ENCODE measurements at regions not wholly inside any gene's neighbourhood (a gene's known extent, or its start where the extent isn't known, plus 50 kb on each side); places are given as distances from the start of the nearest gene placed in this dataset.

- Histone ChIP-seq H3K9me3 (ENCODE audit: insufficient read depth, low read length) (no peaks in the 10 kb centered on the region), H3K27me3 (ENCODE audit: low read depth, low read length) (no peaks in the 10 kb centered on the region), H3K27ac (ENCODE audit: low read length) (no peak overlapping the region), H3K4me1 (ENCODE audit: low read length) (peaks cover 10% of the 10 kb centered on the region), H3K36me3 (replicated peaks; ENCODE audit: low read depth, low read length) (no peaks in the 10 kb centered on the region), H3K9ac (ENCODE audit: low read length) (no peak overlapping the region), H4K20me1 (ENCODE audit: insufficient read depth, low read length) (no peaks in the 10 kb centered on the region), H3K4me3 (ENCODE audit: low read length) (no peak overlapping the region), H3K79me2 (ENCODE audit: low read length) (no peaks in the 10 kb centered on the region), H2AFZ (ENCODE audit: low read depth, low read length) (no peak overlapping the region), H3K4me2 (ENCODE audit: low read length) (no peak overlapping the region)
- TF ChIP-seq CTCF (IDR thresholded peaks at IDR 0.05; ENCODE audit: low read depth, low read length) (no peak), EZH2phosphoT487 (IDR thresholded peaks at IDR 0.05; ENCODE audit: low read depth) (no peak)
Observed at GRCh38 chr16:75780669-75781068, 54.4 kb upstream of the CPHXL start.

- no peak overlapping the region for H3K9ac ChIP-seq (ENCODE audit: low read length)
- H3K36me3 ChIP-seq (replicated peaks; ENCODE audit: low read depth, low read length) = no peaks in the 10 kb centered on the region
- no peaks in the 10 kb centered on the region for H3K79me2 ChIP-seq (ENCODE audit: low read length)
- H4K20me1 ChIP-seq (ENCODE audit: insufficient read depth, low read length) = no peaks in the 10 kb centered on the region
- H3K27me3 ChIP-seq (ENCODE audit: low read depth, low read length) = no peaks in the 10 kb centered on the region
- peaks cover 13% of the 10 kb centered on the region for H3K4me1 ChIP-seq (ENCODE audit: low read length)
- H3K9me3 ChIP-seq (ENCODE audit: insufficient read depth, low read length) = no peaks in the 10 kb centered on the region
- H3K27ac ChIP-seq (ENCODE audit: low read length) = no peak overlapping the region
- no peak overlapping the region for H3K4me3 ChIP-seq (ENCODE audit: low read length)
- TF ChIP-seq EZH2phosphoT487 (IDR thresholded peaks at IDR 0.05; ENCODE audit: low read depth) = no peak
- TF ChIP-seq CTCF (IDR thresholded peaks at IDR 0.05; ENCODE audit: low read depth, low read length) = no peak
- H2AFZ ChIP-seq (ENCODE audit: low read depth, low read length) = peak overlapping the region; percentile 29; the same call in 1 of the 2 replicates
- H3K4me2 ChIP-seq (ENCODE audit: low read length) = peak overlapping the region; percentile 28
Observed at GRCh38 chr16:75781683-75782343, 55.5 kb upstream of the CPHXL start.

GRCh38 chr16:75787440-75787839 is 61.1 kb upstream of the CPHXL start:
- H3K36me3 ChIP-seq (replicated peaks; ENCODE audit: low read depth, low read length) = no peaks in the 10 kb centered on the region
- H3K4me1 ChIP-seq (ENCODE audit: low read length) = peaks cover 29% of the 10 kb centered on the region
- H3K9ac ChIP-seq (ENCODE audit: low read length) = 0 out of 2 replicates have a peak overlapping the region, but pooled peaks have one; percentile 5
- no peaks in the 10 kb centered on the region for H4K20me1 ChIP-seq (ENCODE audit: insufficient read depth, low read length)
- H3K4me2 ChIP-seq (ENCODE audit: low read length) = peak overlapping the region; percentile 64
- peak overlapping the region; percentile 23; the same call in 1 of the 2 replicates for H3K4me3 ChIP-seq (ENCODE audit: low read length)
- H3K9me3 ChIP-seq (ENCODE audit: insufficient read depth, low read length) = no peaks in the 10 kb centered on the region
- H3K27ac ChIP-seq (ENCODE audit: low read length) = peak overlapping the region; percentile 38; the same call in 1 of the 2 replicates
- no peaks in the 10 kb centered on the region for H3K79me2 ChIP-seq (ENCODE audit: low read length)
- H3K27me3 ChIP-seq (ENCODE audit: low read depth, low read length) = no peaks in the 10 kb centered on the region
- H2AFZ ChIP-seq (ENCODE audit: low read depth, low read length) = peak overlapping the region; percentile 71; the same call in 1 of the 2 replicates
- no peak for TF ChIP-seq EZH2phosphoT487 (IDR thresholded peaks at IDR 0.05; ENCODE audit: low read depth)

GRCh38 chr16:75789237-75789636 is 62.9 kb upstream of the CPHXL start:
- Histone ChIP-seq H3K4me1 (ENCODE audit: low read length) (peaks cover 29% of the 10 kb centered on the region), H3K4me2 (ENCODE audit: low read length) (peak overlapping the region; percentile 39), H3K27ac (ENCODE audit: low read length) (no peak overlapping the region), H3K79me2 (ENCODE audit: low read length) (no peaks in the 10 kb centered on the region), H4K20me1 (ENCODE audit: insufficient read depth, low read length) (no peaks in the 10 kb centered on the region), H3K36me3 (replicated peaks; ENCODE audit: low read depth, low read length) (no peaks in the 10 kb centered on the region), H3K9me3 (ENCODE audit: insufficient read depth, low read length) (no peaks in the 10 kb centered on the region), H3K27me3 (ENCODE audit: low read depth, low read length) (no peaks in the 10 kb centered on the region), H3K9ac (ENCODE audit: low read length) (no peak overlapping the region), H3K4me3 (ENCODE audit: low read length) (no peak overlapping the region), H2AFZ (ENCODE audit: low read depth, low read length) (no peak overlapping the region)
- no peak for TF ChIP-seq EZH2phosphoT487 (IDR thresholded peaks at IDR 0.05; ENCODE audit: low read depth)
- TF ChIP-seq CTCF (IDR thresholded peaks at IDR 0.05; ENCODE audit: low read depth, low read length) = peak; percentile 86

Data from OCI-LY3 (cell line).